Fibroblast of peridontal ligament (primary cell): ENCODE measurements at regions not wholly inside any gene's neighbourhood (a gene's known extent, or its start where the extent isn't known, plus 50 kb on each side); places are given as distances from the start of the nearest gene placed in this dataset.
A peak's percentile ranks its signal among the peaks of the same experiment; 100 is the strongest.

Source experiments
- DNase-seq: peaks from one replicate; pipeline ENCODE4 v3.0.0-alpha.2; 2010; ENCODE audit errors: extremely low read depth

DNA sequence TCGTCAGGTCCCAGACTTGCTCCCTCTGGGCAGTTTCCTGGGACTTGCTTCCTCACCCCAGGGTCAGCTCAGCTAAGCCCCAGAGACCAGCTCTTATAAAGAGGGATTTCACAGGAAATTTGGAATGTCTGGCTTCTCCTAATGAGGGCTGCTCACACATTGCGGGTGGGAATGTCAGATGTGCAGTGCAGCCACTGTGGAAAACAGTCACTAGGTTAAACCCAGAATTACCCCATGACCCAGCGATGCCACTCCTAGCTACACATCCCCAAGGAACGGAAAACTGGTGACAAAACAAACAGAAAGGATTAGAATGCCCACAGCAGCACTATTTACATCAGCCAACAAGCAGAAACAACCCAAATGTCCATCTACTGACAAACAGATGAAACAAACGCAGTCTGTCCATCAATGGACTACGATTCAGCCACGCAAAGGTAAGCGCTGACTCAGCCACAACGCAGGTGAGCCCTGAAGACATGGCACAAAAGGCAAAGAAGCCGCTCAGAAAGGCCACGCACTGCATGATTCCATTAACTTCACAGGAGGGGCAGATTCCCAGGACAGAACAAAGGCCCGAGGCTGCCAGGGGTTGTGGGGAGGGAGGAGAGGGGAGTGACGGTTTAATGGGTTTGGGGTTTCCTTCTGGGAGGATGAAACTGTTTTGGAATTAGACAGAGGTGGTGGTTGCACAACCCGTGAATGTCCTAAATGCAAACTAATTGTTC is 63.0 kb downstream of the NCOR2 start:
- no peak for DNase-seq

DNA sequence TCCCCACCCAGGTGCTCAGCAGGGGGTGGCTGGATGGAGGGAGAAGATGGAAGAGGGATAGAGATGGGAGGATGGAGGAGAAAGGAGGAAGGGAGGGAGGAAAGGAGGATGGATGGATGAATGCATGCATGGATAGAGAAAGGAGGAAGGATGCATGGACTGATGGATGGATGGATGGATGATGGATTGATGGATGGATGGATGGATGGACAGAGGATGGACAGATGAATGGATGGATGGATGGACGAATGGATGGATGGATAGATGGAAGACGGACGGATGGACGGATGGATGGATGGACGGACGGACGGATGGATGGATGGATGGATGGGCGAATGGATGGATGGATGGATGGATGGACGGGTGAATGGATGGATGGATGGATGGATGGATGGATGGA is 64.1 kb downstream of the NCOR2 start:
- DNase-seq, result no peak

DNA sequence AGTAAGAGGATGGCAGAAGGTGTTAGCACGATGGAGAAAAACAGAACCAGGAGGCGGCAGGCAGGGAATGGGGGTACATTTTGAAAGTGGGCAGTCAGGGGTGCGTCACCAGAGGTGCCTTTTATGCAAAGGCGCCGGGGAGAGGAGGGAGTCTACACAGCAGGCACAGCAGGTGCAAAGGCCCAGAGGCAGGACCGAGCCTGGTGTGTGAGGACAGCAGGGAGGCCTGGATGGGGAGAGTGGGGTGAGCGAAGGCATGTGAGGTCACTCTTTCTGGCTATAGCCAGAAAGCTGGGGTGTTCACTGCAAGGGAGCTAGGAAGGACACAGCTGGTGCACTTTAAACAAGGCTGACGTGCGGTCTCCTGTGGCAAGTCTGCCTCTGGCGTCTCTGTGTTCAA is 65.0 kb downstream of the NCOR2 start:
- no peak for DNase-seq

DNA sequence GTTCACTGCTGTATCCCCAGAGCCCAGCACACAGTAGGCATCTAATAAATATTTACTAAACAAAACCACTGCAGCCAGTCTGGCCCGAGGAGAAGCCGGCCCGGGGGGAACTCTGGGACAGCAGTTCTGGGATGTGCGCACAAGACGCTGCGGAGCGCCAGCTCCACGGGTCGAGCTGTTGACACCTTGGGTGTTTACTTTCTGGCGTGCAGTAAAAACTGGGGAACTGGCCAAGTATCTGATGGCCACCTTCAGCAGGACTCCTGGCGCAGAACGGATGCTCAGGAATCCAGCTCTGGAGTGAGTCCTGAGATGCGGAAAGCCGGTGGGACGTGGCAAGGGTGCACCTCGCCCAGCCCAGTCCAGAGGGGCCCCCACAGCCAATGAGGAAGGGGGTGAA is 65.6 kb downstream of the NCOR2 start:
- no peak for DNase-seq

DNA sequence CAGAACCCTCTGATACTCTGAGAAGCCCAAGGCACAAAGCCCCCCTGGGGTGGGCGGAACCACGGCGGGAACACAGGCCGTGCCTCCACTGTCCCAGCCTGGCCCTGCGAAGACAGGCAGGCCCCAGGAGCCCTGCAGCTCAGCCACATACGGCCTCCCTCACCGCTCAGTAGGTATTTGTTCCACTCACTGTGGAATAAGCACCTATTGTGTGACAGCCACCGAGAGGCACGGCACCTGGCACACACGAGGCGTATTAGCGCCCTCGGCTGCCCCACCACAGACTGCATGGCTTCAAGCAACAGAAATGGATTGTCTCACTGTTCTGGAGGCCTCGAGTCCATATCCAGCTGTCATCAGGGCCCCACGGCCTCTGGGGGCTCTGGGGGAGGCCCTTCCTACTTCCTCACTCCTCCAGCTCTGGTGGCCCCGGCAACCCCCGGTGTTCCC is 66.3 kb downstream of the NCOR2 start:
- DNase-seq, result no peak

DNA sequence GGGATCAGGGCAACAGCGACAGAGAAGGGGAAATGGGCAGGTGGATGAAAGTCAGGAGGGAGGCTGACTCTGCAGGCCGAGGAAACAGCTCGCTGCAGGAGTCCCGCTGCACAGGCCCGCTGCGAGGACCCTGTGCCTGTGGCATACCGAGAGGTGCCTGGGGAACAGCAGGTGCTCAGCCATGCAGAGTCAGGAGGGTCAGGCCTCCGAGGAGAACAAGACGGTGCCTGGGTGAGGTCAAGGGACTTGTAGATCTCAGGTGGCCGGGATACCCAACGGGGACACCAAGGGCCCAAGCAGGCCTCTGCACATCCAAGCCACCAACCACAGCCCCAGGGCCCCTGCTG is 67.5 kb downstream of the NCOR2 start:
- no peak for DNase-seq

DNA sequence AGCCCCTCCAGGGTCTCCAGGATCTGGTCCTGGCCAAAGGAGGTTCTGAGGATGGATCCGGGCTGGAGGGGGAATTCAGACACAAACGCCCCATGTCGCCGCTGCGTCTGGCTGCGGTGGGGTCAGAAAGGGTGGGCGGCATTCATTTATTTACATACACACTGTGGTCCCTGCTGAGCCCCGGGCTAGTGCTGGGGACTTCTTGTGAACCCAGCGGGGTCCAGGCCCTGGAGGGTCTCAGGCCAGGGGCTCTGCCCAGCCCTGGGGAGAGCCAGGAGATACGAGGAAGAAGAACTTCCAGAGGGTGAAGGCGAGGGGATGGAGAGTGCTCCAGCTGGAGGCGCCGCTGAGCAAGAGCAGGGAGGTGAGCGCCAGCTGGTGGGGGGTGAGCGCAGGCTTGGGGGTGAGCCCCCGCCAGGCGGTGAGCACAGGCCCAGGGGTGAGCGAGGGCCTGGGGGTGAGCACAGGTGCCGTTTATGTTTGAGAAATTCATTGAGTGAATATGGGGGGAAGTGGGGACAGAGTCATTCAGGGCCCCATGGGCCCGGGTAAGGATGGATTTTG is 68.1 kb downstream of the NCOR2 start:
- DNase-seq, result no peak

DNA sequence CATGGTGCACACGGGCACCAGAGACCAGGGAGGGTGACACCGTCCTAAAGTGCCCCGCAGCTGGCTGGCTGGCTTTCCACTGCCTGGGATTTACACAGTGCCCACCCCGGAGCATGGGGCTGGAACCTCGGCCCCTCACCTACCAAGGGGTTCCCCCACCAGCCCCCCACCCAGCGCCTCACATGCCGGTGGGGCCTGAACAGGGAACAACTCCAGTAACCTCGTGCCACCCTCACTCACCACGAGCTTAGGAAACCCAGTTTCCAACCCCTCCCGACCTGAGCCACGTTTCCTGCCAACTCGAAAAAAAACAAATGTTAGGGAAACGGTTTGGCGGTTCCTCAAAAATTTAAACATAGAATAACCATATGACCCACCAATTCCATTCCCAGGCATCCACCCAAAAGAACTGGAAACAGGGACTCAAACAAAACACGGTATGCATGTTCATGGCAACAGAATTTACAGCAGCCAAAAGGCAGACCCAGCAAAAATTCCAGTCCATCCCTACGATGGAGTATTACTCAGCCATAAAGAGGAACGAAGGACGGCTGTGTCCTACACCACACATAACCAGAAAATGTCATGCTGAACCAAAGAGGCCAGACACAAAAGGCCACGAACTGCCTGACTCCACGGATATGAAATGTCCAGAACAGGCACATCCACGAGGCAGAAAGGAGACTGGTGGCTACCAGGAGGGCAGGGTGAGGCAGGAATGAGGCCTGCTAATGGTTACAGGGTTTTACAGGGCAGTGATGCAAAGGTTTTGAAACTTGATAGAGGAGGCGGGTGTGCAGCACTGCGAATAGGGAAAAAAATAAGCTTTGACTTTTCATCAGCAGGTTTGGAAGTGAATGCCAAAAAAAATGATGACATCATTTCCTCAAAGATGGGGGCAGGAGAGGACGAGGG is 68.9 kb downstream of the NCOR2 start:
- peak; percentile 96 for DNase-seq

DNA sequence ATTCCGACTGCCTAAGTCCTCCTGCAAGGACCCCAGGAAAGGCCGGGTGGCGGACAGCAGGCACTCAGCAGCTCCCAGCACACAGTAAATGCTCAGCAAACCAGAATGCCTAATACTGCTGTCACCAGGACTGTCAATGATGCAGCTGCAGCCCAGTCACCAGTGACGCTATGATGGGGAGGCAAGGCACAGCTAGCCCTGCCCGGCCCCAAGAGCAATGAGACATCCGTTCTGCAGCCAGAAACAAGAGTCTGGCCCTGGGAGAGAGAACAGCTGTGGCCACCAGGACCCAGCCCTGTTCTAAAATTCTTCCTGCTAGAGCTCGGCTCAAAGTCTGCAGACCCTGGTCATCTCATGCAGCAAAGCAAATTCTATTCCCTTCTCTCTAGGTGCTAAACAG is 69.8 kb downstream of the NCOR2 start:
- peak; percentile 79 for DNase-seq

DNA sequence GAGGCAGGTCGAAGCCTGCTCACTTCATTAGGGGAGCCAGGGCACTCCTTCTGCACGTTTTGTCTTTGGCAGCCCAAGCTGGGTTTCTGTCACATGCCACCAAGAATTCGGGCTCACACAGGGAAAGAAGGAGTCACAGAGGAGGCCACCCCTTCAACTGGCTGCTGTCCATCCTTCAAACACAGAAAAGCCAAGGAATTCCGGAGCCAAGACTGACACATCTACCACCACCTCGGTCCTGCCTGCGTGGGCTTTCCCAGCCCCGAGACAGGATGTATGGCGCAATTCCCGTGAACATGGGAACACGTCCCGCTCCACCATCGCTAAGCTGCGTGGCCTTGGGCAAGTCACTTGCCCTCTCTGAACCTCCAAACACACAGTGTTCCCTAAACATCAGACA is 70.4 kb downstream of the NCOR2 start:
- DNase-seq, result peak; percentile 34

DNA sequence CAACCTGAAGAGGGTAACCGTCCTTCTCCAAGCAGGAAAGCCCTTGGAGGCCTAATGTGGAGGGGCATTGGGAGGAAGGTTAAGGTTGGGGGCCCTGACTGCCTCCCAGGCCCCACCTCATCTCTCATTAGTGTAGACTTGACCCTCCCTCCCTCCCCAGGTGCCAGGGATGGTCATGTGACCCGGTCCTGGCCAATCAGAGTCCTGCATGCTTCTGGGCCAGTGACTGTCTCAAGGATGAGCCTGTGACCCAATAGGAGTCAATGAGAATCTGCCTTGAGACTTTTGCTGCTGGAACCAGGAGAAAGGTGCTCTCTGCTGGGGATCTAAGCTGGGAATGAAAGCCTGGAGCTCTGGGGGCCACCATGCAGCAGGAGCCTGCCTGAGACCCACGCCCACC is 70.8 kb downstream of the NCOR2 start:
- no peak for DNase-seq

DNA sequence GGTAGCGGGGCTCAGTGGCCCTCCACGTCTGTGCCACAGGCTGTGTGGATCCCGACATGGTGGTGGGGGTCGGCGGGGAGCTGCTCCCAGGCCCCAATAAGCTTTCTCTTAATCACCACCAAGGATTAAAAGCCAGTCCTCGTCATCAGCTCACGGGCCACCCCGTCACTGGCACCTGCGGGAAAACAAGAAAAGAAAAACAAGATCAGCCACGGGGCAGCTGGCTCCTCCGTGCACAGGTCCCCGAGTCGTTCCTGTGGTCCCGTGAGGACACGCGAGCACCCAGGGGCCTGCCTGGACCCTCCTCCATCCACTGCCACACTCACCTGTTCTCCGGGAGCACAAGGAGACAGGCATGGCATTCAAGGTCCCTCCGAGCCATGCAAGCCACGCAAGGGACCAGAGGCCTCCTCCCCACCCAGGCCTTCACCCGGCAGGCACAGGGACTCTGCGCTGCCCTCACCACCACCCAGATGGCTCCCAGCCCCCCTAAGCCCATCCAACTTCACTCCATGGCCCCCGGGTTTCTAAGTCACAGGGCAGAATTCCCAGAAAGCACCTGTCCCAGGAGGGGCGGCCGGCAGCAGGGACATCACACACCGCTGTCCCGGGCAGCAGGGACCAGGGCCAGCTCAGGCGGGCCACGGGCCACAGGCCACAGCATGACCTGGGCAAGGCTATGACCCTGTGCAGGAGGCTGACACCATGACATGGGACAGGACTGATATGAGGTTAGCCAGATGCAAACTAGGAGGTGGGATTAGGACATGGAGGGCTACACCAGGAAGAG is 72.0 kb downstream of the NCOR2 start:
- DNase-seq, result no peak

DNA sequence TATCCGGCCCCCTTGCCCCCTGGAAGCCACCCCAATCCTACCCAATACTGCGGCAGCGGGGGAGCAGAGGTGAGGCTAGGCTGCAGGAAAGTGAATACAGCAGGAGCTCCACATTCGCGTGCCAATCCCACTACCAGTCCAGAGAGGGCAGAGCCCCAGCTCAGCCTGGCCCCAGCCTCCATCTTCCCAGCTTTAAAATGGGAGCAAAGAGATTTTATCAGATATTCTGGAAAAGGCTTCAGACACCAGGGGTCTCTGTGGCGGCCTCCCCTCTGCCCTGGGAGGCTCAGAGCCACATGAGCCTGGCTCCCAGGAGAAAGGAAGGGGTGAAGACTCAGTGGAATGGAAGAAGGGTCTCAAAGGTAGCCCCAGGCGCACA is 72.7 kb downstream of the NCOR2 start:
- DNase-seq, result no peak

DNA sequence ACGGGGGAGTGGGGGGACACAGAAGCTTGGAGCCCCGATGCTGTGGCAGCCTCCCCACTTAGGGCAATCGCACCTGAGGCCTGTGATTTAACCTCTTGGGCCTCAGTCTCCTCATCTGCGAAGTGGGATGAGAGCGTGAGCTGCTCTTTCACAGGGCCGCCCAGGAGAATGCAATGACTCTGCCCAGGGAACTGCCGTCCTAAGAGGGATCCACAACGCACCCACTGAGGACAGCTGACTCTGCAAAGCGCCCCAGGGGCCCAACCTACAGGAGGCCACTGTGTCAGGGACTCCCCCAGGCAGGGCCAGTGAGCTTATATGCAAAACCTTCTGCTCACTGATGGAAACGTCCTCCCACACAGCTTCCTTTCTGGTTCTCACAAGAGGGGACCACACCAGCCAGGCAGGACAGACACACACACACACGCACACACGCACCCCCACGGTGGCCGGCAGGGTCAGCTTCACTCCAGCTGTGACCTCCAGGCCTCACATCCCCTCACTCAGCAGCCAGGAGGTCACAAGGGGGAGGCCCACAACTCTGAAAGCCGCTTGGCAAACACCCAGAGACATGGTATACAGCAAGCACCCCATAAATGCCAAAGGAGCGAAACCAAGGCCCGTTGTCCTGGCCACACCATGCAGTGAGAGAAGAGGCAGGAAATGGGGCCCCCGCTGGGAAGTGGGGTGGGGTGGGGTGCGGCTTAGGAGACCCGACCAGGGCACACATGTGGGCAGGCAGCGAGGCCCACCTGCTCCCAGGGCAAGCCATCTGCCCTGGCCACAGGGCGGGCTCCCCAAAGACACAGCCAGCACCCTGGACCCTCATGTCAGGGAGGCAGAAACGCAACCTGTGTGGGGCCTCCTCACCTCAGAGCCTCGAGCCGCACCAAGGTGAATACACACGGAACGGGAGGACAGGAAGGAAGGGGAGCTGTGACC is 73.3 kb downstream of the NCOR2 start:
- no peak for DNase-seq

DNA sequence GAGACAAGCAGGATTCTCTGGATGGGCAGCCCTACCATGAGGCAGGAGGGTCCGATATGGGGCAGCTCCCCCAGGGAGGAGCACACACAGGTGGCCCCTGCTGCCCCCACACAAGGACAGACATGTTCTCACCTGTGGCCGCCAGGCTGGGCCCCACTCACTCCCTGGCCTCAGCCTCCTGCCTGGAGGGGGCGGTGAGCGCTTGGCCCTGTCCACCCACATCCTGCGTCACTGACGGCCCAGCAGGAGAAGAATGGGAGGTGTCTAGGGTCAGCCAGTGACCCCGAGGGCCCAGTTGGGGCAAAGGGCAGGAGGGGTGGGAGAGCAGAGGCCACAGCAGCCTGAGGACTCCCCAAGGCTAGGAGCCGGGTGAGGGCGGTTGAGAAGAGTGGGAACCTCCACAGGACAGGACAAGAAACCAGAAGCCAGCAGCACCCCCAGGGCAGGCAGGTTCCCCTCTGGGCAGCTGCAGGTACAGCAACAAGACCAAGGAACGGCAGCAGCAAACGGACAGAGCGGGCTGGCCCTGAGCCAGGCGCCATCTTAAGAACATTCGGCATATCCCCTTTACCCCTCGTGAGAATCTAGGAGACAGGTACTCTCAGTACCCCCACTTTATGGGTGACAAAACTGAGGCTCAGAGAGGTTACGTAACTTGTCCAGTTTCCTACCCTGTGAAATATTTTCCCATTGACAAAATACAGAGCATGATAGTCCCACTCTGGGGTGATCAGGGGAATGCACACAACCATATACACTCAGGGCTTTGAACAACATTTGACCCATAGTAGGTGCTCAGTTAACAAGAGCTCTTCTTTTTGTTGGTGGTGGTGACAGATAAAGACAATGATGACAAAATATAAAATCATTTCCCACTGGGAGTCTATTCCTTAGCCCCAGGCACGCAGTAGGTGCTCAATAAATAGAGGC is 74.3 kb downstream of the NCOR2 start:
- DNase-seq, result no peak

DNA sequence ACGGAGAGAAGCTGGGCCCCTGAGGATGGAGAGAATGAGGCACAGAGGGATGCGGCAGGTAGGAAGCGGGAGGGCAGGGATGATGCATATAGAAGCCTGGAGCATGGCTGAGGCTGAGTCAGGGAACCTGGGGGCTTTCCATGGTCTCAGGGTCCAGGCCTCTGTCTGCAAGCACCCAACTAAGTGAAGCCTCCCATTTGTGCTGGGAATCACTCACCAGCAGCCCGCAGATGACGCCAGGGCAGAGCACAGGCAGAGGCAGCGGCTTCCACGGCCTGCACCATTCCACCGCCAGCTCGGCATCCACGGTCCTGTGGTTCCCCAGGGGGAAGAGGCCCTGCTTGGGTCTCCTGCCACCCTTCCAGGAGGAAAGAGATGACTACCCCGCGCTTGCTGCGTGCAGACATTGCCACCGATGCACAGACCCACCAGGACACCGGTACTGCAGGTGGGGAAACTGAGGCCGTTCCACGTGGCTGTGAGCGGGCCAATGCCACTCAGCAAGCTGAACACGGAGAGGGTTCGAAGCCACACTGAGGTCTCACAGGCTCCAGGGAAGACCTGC is 75.5 kb downstream of the NCOR2 start:
- DNase-seq, result no peak

DNA sequence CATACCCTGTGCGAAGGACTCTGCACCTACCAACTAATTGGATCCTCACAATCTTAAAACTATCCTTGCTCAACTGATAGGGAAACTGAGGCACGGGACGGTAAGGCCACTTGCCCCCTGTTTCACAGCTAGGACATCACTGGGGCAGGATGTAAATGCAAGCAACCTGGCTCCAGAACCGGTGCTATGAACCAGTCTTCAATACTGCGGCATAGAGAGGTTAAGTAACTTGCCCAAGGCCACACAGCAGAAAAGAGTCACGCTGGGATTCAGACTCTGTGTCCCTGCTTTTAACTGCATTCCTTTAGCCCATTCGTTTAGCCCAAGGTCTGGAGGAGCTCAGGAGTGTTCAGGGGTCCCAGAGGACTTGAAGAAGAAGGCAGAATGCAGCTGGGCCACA is 76.1 kb downstream of the NCOR2 start:
- no peak for DNase-seq

DNA sequence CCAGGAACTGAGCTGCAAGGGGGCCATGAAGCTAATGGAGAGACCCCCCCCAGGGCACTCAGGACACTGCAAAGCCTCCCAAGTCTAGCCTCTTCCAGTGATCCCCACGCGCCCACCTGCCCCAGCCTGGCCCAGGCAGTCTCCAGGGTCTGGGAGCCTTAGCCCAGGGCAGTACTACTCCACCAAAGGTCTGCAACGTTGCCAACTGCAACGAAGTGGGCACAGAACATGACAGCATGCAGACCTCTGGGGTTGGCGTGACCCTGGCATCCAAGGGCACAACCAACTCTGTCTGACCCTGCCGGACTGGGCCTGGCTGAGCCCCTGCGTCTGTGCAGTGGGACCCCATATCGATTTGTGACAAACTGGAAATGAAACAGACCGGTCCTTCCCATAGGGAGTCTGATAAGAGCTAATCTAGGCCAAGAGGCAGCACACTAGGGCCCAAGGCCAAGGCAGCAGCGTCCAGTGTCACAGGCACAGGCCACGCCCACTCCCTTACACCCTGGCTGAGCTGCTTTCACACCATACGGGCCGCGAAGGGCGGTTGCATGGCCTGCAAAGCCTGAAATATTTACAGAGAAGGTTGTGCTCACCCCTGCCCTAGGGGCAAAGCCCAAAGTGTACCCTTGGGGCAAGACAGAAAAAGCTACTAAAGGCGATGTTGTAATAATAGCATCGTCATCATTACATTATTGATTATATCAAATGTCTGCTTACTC is 76.7 kb downstream of the NCOR2 start:
- no peak for DNase-seq
